Middle frontal gyrus (tissue), 1 donor: ENCODE measurements at regions not wholly inside any gene's neighbourhood (a gene's known extent, or its start where the extent isn't known, plus 50 kb on each side); places are given as distances from the start of the nearest gene placed in this dataset.
"Not testable (repeated sequence)": the region's sequence is repeated elsewhere in the genome, so short reads cannot be mapped to it uniquely, and the experiment has no call there.

Experiments
- DNase-seq: peaks from one replicate; pipeline ENCODE4 v3.0.0-alpha.2; 2015; ENCODE audit warnings: low spot score; ENCODE audit errors: extremely low spot score

- DNase-seq, result no peak
Observed at GRCh38 chr10:53356616-53357349, 584.2 kb upstream of the MBL2 start.

GRCh38 chr10:53342531-53342930 is 569.9 kb upstream of the MBL2 start:
- not testable (repeated sequence) for DNase-seq

DNA sequence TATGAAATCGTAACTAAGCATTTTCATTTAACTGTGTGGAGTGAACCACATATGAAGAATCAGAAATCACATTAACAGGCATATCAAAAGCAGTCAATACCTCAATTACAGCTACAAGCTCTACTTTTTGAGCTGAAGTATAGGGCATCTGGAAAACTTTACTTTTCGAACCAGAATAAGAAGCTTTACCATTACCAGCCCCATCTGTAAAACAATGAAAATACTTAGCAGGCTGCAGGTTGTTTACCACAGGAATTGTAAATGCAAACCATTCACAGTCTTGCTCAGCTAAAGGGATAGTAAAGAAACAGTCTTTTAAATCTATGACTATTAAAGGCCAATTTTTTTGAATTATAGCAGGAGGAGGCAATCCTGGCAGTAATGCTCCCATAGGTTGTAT is 565.6 kb upstream of the MBL2 start:
- DNase-seq, result not testable (repeated sequence)

- DNase-seq, result not testable (repeated sequence)
Observed at GRCh38 chr10:53335803-53336422, 563.3 kb upstream of the MBL2 start.

- DNase-seq, result no peak
Observed at GRCh38 chr10:53331460-53331859, 558.9 kb upstream of the MBL2 start.

- not testable (repeated sequence) for DNase-seq
Observed at GRCh38 chr10:53326401-53327305, 554.1 kb upstream of the MBL2 start.

GRCh38 chr10:53325066-53325465 is 552.5 kb upstream of the MBL2 start:
- DNase-seq, result no peak

DNA sequence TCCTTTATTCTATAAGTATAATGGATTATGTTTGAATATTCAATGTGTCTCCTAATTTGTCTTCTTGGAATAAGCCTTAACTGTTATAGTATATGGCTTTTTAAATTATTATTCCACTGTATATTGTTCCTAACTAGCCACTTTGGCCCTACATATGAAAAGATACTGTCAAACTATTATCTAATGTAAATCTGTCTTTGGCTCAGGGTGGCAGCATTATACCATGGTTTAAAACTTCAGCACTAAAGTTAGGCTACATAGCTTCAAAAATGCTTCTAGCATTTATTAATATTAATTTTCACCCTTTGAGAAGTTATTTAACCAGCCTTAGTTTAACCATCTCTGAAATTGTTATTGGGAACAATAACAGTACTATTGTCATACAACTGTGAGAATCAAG is 543.1 kb upstream of the MBL2 start:
- DNase-seq, result no peak

- no peak for DNase-seq
Observed at GRCh38 chr10:53314876-53315275, 542.3 kb upstream of the MBL2 start.

GRCh38 chr10:53298443-53298842 is 525.9 kb upstream of the MBL2 start:
- DNase-seq, result no peak

DNA sequence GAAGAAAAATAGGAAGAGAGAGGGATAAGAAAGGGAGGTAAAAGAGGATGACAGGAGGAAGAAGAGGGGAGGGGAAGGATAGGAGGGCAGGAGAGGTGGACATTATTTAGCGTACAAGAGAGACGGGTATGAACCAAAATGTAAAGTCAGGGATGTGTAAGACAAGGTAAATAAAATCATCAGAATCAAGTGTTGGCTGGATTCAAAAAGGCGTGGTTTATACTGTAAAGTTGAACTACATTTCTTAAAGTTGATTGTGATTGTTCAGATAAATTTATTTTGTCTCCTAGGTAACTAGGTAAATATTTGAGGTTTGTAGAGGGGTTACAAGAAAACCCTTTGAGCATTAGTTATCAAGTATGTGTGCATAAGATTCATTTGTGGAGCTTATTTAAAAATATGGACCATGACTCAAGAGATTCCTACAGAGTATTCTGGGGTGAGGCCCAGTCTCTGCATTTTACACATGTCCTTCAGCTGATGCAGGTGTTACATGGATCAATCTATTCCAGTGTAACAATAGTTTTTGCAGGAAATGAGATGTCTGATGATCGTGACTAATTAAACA is 512.1 kb upstream of the MBL2 start:
- DNase-seq, result no peak

- DNase-seq, result no peak
Observed at GRCh38 chr10:53276797-53277196, 504.2 kb upstream of the MBL2 start.

- no peak for DNase-seq
Observed at GRCh38 chr10:53269482-53269881, 496.9 kb upstream of the MBL2 start.

DNA sequence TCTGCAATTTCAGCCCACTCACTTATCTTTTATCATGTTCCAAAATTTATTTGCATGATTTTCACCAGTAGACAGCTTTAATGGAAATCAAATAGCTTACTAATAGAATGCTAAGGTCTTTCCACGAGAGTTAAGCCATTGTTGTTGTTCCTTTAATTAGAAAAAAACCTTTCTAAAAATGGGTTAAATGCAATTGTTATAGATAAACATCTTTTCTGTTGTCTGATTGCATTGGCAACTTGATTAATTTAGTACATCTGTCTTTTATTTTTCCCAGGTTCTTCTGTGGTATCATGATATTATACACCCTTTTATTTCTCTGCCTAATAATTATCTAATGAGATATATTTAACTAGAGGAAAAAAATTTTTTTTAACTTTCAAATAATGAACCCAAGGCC is 487.6 kb upstream of the MBL2 start:
- DNase-seq, result no peak

GRCh38 chr10:53256623-53257022 is 484.0 kb upstream of the MBL2 start:
- no peak for DNase-seq

- no peak for DNase-seq
Observed at GRCh38 chr10:53255661-53256205, 483.1 kb upstream of the MBL2 start.

- no peak for DNase-seq
Observed at GRCh38 chr10:53253221-53253620, 480.6 kb upstream of the MBL2 start.

DNA sequence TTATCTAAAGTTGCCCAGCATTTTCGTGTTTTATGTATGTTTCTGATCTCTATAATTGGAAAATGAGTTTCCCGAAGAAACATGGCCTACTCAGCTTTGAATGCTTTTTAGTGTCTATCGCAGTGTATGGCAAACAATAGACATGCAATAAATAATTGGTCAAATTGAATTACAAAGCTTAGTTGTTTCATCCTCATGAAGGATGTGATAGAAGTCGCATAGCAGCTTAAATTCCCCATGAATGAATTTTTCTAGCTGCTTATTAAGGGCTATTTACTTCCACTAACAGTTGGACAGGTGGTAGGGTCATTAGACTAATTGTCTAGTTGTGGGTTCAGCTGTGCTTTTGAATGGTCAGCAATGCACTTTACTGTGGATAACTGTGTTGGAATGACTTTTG is 467.3 kb upstream of the MBL2 start:
- DNase-seq, result no peak

GRCh38 chr10:53236941-53237340 is 464.4 kb upstream of the MBL2 start:
- DNase-seq, result no peak

DNA sequence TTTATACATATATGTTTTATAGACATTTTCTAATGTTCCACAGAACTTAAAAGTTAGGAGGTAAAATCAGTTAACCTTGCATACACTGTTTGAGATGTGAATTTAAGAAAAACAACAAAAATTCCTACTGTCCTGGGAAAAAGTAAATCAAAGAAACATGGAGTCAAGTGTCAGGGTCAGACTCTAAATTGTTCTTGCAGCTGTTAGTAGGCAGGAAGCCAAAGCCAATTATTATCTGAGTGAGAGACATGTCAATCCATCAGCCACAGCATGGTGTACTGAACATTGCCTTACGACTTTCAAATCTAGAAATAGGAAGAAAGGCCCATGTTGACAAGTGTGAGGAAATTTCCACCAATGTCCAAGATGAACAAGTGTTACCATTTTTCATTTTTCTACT is 461.2 kb upstream of the MBL2 start:
- no peak for DNase-seq

DNA sequence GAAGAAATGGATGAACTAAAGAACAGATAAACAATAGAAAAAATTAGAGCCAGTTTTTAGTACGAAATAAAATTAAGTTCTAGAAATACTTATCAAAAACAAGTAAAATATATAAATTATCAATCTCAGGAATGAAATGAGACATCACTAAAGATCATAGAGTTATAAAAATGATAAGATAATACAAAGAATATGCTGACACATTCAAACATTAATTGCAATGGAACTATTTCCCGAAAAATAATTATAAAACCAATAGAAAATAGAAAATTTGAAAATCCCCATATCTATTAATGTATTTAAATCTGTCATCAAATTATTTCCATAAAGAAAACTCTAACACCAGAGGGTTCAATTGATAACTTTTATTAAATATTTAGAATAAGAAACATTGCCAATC is 458.1 kb upstream of the MBL2 start:
- DNase-seq, result no peak

GRCh38 chr10:53223851-53224250 is 451.3 kb upstream of the MBL2 start:
- no peak for DNase-seq
